ENCODE measurements at regions not wholly inside any gene's neighbourhood (a gene's known extent, or its start where the extent isn't known, plus 50 kb on each side); places are given as distances from the start of the nearest gene placed in this dataset.

DNA sequence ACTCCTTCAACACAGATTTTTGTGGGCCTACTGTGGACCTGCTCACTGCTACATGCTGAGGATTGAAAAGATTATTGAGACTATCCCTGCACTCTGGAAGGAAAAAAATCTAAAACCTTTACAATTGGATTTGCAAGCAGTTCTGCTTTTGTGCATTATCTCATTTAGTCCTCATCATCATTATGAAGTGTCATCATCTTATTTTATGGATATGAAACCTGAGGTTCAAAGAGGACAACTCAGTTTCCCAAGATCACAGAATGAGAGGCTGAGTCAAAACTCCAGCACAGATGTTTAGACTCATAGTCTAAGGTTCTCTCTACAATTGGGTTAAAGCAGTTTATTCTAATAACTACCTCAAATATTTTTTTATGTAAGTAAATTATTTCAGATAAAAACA, 160.2 kb upstream of the MARCKS start:
- TF ChIP-seq, protein P1, sequence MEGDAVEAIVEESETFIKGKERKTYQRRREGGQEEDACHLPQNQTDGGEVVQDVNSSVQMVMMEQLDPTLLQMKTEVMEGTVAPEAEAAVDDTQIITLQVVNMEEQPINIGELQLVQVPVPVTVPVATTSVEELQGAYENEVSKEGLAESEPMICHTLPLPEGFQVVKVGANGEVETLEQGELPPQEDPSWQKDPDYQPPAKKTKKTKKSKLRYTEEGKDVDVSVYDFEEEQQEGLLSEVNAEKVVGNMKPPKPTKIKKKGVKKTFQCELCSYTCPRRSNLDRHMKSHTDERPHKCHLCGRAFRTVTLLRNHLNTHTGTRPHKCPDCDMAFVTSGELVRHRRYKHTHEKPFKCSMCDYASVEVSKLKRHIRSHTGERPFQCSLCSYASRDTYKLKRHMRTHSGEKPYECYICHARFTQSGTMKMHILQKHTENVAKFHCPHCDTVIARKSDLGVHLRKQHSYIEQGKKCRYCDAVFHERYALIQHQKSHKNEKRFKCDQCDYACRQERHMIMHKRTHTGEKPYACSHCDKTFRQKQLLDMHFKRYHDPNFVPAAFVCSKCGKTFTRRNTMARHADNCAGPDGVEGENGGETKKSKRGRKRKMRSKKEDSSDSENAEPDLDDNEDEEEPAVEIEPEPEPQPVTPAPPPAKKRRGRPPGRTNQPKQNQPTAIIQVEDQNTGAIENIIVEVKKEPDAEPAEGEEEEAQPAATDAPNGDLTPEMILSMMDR (IDR thresholded peaks at IDR 0.05), result no peak
- no peak for TF ChIP-seq POLR2A (IDR thresholded peaks at IDR 0.05)
